ENCODE measurements at regions not wholly inside any gene's neighbourhood (a gene's known extent, or its start where the extent isn't known, plus 50 kb on each side); places are given as distances from the start of the nearest gene placed in this dataset.

DNA sequence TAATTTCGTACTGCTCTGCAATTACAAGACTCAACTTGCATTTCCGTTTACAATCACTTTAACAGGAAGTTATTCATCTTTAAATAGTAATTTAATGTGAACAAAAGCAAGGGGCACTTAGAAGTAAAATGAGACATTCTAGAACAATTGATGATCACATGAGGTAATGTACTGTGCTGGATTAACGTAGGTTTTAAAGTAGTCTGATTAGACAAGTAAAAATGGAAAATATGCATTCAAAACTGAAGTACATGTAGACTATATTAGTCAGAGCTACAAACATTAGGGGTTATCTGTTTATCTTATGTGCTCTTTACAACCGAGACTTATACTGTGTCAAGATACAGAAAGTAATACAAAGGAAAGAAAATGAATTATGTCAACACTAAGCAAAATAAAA lies 1528.0 kb downstream of the SLITRK5 start:
- TF ChIP-seq, protein P1, sequence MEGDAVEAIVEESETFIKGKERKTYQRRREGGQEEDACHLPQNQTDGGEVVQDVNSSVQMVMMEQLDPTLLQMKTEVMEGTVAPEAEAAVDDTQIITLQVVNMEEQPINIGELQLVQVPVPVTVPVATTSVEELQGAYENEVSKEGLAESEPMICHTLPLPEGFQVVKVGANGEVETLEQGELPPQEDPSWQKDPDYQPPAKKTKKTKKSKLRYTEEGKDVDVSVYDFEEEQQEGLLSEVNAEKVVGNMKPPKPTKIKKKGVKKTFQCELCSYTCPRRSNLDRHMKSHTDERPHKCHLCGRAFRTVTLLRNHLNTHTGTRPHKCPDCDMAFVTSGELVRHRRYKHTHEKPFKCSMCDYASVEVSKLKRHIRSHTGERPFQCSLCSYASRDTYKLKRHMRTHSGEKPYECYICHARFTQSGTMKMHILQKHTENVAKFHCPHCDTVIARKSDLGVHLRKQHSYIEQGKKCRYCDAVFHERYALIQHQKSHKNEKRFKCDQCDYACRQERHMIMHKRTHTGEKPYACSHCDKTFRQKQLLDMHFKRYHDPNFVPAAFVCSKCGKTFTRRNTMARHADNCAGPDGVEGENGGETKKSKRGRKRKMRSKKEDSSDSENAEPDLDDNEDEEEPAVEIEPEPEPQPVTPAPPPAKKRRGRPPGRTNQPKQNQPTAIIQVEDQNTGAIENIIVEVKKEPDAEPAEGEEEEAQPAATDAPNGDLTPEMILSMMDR (IDR thresholded peaks at IDR 0.05): no peak
- no peak for TF ChIP-seq POLR2AphosphoS5 (IDR thresholded peaks at IDR 0.05)
- no peak for TF ChIP-seq POLR2A (IDR thresholded peaks at IDR 0.05)
- TF ChIP-seq EP300 (IDR thresholded peaks at IDR 0.05): no peak

All from sigmoid colon (tissue), 4 donors.